GM13977 (cell line): ENCODE measurements at regions not wholly inside any gene's neighbourhood (a gene's known extent, or its start where the extent isn't known, plus 50 kb on each side); places are given as distances from the start of the nearest gene placed in this dataset.
"Not testable (repeated sequence)": the region's sequence is repeated elsewhere in the genome, so short reads cannot be mapped to it uniquely, and the experiment has no call there.

Experiments
- DNase-seq: peaks from one replicate; pipeline ENCODE4 v3.0.0; 2012; ENCODE audit warnings: low spot score
- in situ Hi-C: fragments of 300-500 bp; cut with MboI; formaldehyde crosslinking; loops from one replicate; pipeline ENCODE4 v1.12.0; 2022; ENCODE audit warnings: low sequenced_read_pairs, low pct_unique_long_range_greater_than_20kb, mixed read lengths, inconsistent platforms; ENCODE audit not compliant: unreplicated experiment
- TF ChIP-seq, protein P1 (sequence below): IDR thresholded peaks from 2 replicates; pipeline ENCODE4 v1.5.1; 2012; ENCODE audit warnings: mild to moderate bottlenecking, control low read depth; ENCODE audit not compliant: insufficient read depth; ENCODE audit errors: extremely low read depth, missing control alignments

DNA sequence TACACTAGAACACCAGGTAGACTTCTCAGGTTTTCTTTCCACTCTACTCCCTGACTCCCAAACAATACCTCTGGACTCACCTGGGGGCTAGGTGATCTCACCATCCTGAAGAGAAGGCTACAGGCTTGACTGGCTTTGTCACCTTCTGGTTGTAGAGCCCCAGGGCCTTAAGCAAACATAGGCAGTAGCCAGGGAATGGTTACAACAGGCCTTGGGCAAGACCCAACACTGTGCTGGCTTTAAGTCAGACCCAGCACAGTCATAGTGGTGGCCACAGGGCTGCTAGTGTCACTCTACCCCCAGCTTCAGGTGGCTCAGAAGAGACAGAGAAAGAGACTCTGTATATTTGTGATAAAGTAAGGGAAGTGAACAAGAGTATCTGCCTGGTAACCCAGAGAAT is 118.1 kb upstream of the EMCN start:
- DNase-seq: no peak
- in situ Hi-C loops: no loop called here
- TF ChIP-seq, protein P1, sequence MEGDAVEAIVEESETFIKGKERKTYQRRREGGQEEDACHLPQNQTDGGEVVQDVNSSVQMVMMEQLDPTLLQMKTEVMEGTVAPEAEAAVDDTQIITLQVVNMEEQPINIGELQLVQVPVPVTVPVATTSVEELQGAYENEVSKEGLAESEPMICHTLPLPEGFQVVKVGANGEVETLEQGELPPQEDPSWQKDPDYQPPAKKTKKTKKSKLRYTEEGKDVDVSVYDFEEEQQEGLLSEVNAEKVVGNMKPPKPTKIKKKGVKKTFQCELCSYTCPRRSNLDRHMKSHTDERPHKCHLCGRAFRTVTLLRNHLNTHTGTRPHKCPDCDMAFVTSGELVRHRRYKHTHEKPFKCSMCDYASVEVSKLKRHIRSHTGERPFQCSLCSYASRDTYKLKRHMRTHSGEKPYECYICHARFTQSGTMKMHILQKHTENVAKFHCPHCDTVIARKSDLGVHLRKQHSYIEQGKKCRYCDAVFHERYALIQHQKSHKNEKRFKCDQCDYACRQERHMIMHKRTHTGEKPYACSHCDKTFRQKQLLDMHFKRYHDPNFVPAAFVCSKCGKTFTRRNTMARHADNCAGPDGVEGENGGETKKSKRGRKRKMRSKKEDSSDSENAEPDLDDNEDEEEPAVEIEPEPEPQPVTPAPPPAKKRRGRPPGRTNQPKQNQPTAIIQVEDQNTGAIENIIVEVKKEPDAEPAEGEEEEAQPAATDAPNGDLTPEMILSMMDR: no peak

GRCh38 chr4:100633269-100633668 is 115.4 kb upstream of the EMCN start:
- no peak for DNase-seq
- TF ChIP-seq, protein P1: no peak
- in situ Hi-C loops: no loop called here

- TF ChIP-seq, protein P1: no peak
- no peak for DNase-seq
- in situ Hi-C loops: no loop called here
Observed at GRCh38 chr4:100632163-100632562, 114.3 kb upstream of the EMCN start.

DNA sequence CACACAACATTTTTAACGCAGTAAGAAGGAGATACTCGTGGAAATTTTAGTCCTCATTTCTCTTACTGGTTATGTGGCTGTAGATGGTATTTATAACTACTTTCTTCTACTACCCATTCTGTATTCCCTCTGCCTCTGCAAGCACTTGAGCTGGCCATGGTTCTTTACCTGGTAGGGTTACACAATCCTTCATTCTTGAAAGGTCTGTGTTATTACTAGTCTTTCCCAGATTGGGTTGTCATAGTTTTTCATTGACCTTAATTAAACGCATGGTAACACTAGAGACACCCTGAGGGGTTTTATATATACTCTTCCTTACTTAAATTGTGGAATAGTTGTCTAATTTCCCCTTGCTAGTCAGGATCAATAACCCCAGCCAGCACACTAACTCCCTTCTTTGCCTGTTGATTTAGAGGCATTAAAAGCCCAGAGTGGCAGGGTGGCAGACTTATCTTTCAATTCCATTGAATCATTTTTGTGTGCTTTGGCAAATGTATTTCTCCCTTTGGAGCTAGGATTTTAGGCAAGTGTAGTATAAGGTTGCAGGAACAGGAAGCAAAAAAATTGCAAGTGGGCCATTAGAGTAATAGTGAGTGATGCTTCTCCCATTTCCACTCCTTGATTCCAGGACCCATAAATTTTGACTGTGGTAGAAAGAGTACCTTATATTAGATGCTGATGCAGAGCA is 113.6 kb upstream of the EMCN start:
- TF ChIP-seq, protein P1: no peak
- in situ Hi-C loops: no loop called here
- no peak for DNase-seq

- in situ Hi-C loops: no loop called here
- TF ChIP-seq, protein P1: no peak
- no peak for DNase-seq
Observed at GRCh38 chr4:100630341-100630740, 112.5 kb upstream of the EMCN start.

- in situ Hi-C loops: no loop called here
- no peak for DNase-seq
- TF ChIP-seq, protein P1: no peak
Observed at GRCh38 chr4:100609810-100610209, 92.0 kb upstream of the EMCN start.

DNA sequence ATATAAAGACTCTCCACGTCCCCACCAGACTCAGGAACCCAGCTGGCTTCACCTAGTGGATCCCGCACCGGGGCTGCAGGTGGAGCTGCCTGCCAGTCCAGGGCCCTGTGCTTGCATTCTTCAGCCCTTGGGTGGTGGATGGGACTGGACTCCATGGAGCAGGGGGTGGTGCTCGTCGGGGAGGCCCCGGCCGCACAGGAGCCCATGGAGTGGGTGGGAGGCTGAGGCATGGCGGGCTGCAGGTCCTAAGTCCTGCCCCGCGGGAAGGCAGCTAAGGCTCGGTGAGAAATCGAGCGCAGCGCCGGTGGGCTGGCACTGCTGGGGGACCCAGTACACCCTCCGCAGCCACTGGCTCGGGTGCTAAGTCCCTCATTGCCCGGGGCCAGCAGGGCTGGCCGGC is 90.8 kb upstream of the EMCN start:
- DNase-seq, in situ Hi-C loops: not testable (repeated sequence)
